ENCODE measurements at regions not wholly inside any gene's neighbourhood (a gene's known extent, or its start where the extent isn't known, plus 50 kb on each side); places are given as distances from the start of the nearest gene placed in this dataset.

GRCh38 chrX:14476205-14476604 lies 53.1 kb upstream of the GLRA2 start:
- Histone ChIP-seq H3K36me3 (ENCODE audit: low read depth) (no peaks in the 10 kb centered on the region), H3K9me3 (no peaks in the 10 kb centered on the region), H3K4me3 (no peak overlapping the region), H3K4me1 (ENCODE audit: low read depth) (peaks cover 5% of the 10 kb centered on the region)
- ATAC-seq: peak; percentile 92
- no peak for TF ChIP-seq CTCF (IDR thresholded peaks at IDR 0.05)
- intact Hi-C loops (cut with DNase I, micrococcal nuclease): no loop called here
- peak in 1 of 3 donors; percentile 26 for DNase-seq

- Histone ChIP-seq H3K36me3 (ENCODE audit: low read depth) (no peaks in the 10 kb centered on the region), H3K4me1 (ENCODE audit: low read depth) (peaks cover 2% of the 10 kb centered on the region), H3K9me3 (no peaks in the 10 kb centered on the region), H3K4me3 (no peak overlapping the region)
- no peak for TF ChIP-seq CTCF (IDR thresholded peaks at IDR 0.05)
- ATAC-seq (peak; percentile 64), DNase-seq (no peak)
- intact Hi-C loops (cut with DNase I, micrococcal nuclease): no loop called here
Observed at GRCh38 chrX:14449773-14450172, 79.6 kb upstream of the GLRA2 start.

- Histone ChIP-seq H3K9me3 (no peaks in the 10 kb centered on the region), H3K4me3 (no peak overlapping the region), H3K36me3 (ENCODE audit: low read depth) (no peaks in the 10 kb centered on the region), H3K4me1 (ENCODE audit: low read depth) (peaks cover 2% of the 10 kb centered on the region)
- peak in 1 of 3 donors; percentile 17 for DNase-seq
- intact Hi-C loops (cut with DNase I, micrococcal nuclease): no loop called here
- peak; percentile 78 for ATAC-seq
- no peak for TF ChIP-seq CTCF (IDR thresholded peaks at IDR 0.05)
Observed at GRCh38 chrX:14448406-14448805, 80.9 kb upstream of the GLRA2 start.

- intact Hi-C loops (cut with DNase I, micrococcal nuclease): no loop called here
- Histone ChIP-seq H3K4me1 (ENCODE audit: low read depth) (no peaks in the 10 kb centered on the region), H3K9me3 (no peaks in the 10 kb centered on the region), H3K4me3 (no peak overlapping the region), H3K36me3 (ENCODE audit: low read depth) (no peaks in the 10 kb centered on the region)
- no peak for DNase-seq
- no peak for TF ChIP-seq CTCF (IDR thresholded peaks at IDR 0.05)
- no peak for ATAC-seq
Observed at GRCh38 chrX:14440106-14440505, 89.2 kb upstream of the GLRA2 start.

GRCh38 chrX:14427614-14428013 lies 101.7 kb upstream of the GLRA2 start:
- Histone ChIP-seq H3K9me3 (no peaks in the 10 kb centered on the region), H3K4me1 (ENCODE audit: low read depth) (no peaks in the 10 kb centered on the region), H3K4me3 (no peak overlapping the region), H3K36me3 (ENCODE audit: low read depth) (no peaks in the 10 kb centered on the region)
- DNase-seq (no peak), ATAC-seq (peak; percentile 72)
- no peak for TF ChIP-seq CTCF (IDR thresholded peaks at IDR 0.05)
- intact Hi-C loops (cut with DNase I, micrococcal nuclease): no loop called here

- intact Hi-C loops (cut with DNase I, micrococcal nuclease): no loop called here
- no peak overlapping the region for H3K4me3 ChIP-seq
- H3K36me3 ChIP-seq (ENCODE audit: low read depth): no peaks in the 10 kb centered on the region
- ATAC-seq (no peak), DNase-seq (no peak)
- H3K9me3 ChIP-seq: no peaks in the 10 kb centered on the region
- no peaks in the 10 kb centered on the region for H3K4me1 ChIP-seq (ENCODE audit: low read depth)
- TF ChIP-seq CTCF (IDR thresholded peaks at IDR 0.05): no peak
Observed at GRCh38 chrX:14420841-14421240, 108.5 kb upstream of the GLRA2 start.

Measured in mucosa of descending colon (tissue), 3 donors.